ENCODE measurements at regions not wholly inside any gene's neighbourhood (a gene's known extent, or its start where the extent isn't known, plus 50 kb on each side); places are given as distances from the start of the nearest gene placed in this dataset.
A peak's percentile ranks its signal among the peaks of the same experiment; 100 is the strongest.

DNA sequence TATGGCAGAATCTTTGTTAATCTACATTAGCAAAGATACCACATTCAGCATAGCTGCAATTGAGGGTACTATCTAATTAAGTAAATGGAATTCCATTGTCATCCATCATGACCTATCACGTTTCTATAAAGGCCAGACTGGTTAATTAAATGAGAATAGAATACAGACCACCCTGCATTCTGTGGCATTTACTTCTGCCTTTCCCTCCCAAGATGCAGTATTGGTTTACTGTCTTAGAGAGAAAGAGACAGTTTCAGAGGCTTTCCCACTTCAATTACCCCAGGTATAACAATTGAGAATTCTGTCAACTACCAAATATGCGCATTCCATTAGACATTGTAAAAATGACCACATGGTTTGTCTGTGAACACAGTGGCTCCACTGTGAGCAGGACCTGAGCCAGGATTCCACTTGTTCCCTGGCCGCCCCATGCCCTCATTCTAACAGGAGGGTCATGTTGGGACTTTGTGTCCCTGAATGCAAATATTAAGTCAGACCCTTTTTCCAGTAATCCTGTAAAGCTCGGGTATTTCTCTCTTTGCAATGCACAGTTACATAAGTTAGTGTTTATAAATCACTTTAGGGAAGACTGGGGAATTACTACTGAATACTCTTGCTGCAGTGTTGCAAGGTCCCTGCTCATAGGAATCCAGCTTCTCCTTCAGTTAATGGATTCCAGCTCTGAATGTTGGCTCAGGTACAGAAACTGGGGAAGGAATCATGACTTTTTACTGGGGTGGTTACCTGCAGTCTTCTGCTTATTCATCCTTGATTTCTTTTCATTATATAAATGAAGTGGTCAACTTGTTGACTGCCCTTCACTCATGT lies 261.0 kb downstream of the PDGFC start:
- DNase-seq (ENCODE audit: low read depth), result peak; percentile 43

- DNase-seq (ENCODE audit: low read depth), result peak; percentile 25
Observed at GRCh38 chr4:156705311-156705710, 266.3 kb downstream of the PDGFC start.

GRCh38 chr4:156695163-156695562 lies 276.4 kb downstream of the PDGFC start:
- no peak for DNase-seq (ENCODE audit: low read depth)

DNA sequence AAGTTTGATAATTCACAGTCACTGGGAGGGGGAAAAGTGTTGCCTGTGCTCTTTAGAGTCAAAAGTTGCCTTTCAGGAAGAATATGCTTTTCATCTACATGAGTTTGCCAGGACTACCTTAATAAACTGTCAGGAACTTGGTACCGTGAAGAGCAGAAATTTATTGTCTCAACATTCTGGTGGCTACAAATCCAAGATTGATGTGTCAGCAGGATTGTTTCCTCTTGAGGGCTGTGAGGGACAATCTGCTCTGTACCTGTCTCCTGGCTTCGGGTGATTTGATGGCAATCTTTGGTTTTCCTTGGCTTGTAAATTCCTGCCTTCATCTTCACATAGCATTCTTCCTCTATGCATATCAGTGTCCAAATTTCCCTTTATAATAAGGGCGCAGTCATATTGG lies 277.2 kb downstream of the PDGFC start:
- DNase-seq (ENCODE audit: low read depth), result no peak

- no peak for DNase-seq (ENCODE audit: low read depth)
Observed at GRCh38 chr4:156693557-156693956, 278.0 kb downstream of the PDGFC start.

GRCh38 chr4:156692016-156692415 lies 279.6 kb downstream of the PDGFC start:
- DNase-seq (ENCODE audit: low read depth), result peak; percentile 63

GRCh38 chr4:156690572-156690971 lies 281.0 kb downstream of the PDGFC start:
- no peak for DNase-seq (ENCODE audit: low read depth)

GRCh38 chr4:156686120-156686519 lies 285.5 kb downstream of the PDGFC start:
- peak; percentile 75 for DNase-seq (ENCODE audit: low read depth)

GRCh38 chr4:156685308-156685707 lies 286.3 kb downstream of the PDGFC start:
- DNase-seq (ENCODE audit: low read depth), result peak; percentile 16

DNA sequence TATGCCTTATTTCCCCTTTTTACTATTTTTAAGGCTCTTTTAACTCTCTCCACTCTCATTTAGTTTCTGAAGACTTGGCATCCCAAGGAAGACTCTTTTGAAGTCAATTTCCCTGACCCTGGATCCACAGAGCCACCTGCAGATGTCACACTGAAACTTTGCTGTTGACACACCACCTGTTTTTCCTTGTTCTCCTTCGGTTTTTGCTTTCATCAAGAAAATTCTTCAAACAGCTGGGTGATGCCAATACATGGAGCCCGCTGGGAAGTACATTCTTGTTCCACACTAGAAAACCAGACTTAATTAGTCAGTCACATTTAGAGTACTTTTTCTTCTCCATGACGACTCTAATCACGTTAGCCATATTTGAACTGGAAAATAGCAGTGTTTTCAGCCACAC lies 293.9 kb downstream of the PDGFC start:
- no peak for DNase-seq (ENCODE audit: low read depth)

DNA sequence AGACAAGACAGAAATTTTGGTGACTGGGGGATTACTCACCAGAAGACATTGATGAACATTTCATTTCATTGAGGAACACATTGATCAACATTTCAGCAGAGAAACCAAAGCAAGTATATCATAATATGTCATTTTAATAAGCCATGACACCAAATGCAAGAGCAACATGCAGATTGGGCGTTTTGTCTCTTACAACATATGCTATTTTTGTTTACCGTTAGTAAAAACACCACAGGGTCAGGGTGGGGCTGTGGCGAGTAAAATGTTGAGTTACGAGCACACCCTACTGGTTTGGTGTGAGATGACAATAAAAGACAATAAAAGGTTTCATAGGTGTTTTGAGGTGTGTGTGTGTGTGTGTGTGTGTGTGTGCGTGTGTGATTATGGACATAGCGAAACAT lies 294.5 kb downstream of the PDGFC start:
- DNase-seq (ENCODE audit: low read depth), result peak; percentile 68

- no peak for DNase-seq (ENCODE audit: low read depth)
Observed at GRCh38 chr4:156676116-156676851, 295.3 kb downstream of the PDGFC start.

DNA sequence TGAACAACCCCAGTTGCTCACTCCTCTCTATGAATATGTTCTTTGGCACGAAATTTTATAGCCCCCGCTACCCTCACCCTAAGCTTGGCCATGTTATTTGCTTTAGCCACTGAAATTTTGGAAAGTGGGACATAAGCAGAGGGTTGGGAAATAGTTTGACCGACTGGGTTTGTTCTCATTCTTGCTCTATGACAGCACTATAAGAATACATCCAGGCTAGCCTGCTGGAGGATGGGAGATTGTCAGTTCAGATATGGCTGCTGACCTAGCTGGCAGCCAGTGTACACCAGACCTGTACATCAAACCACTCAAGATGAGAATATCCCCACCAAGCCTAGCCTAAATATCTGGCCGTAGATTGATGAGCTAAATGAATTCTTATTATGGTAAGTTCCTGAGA lies 298.1 kb downstream of the PDGFC start:
- peak; percentile 61 for DNase-seq (ENCODE audit: low read depth)

- no peak for DNase-seq (ENCODE audit: low read depth)
Observed at GRCh38 chr4:156672492-156673305, 298.9 kb downstream of the PDGFC start.

- DNase-seq (ENCODE audit: low read depth), result no peak
Observed at GRCh38 chr4:156665780-156666366, 305.7 kb downstream of the PDGFC start.

DNA sequence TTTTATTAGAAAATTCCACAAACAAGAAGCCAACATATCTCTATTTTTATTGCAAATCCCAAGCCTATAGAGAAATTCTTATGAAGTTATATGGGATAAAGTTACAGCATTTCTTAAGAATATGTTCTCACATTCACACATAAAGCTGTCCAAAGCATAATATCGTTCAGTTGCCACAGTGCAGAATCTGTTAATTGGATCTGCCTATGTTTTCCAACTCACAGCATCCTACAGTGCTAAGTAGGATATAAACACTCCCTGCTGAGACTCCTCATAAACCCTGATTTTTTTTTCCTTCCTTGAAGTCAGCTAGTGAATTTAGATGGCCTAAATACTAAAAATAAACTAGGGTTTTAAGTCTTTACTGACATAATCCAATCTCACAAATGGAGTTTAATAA lies 307.9 kb downstream of the PDGFC start:
- DNase-seq (ENCODE audit: low read depth), result no peak

- peak; percentile 10 for DNase-seq (ENCODE audit: low read depth)
Observed at GRCh38 chr4:156662921-156663320, 308.7 kb downstream of the PDGFC start.

DNA sequence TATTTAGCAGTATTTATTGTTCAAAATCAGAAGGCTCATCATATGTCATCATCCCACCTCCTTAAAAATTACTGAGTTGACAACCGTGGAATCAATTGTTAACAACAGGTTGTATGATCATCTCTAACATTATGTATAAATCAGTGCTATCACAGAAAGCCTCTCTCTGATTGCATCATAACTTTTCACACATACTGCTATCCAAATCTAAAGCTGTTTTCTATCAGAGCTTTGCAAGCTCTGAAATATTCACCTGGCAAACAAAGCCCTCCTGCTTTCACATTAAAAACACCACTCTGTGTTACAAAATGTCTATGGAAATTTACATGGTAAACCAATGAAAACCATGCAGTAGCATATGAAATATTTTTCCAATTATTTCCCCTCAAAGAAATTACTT lies 310.0 kb downstream of the PDGFC start:
- no peak for DNase-seq (ENCODE audit: low read depth)

DNA sequence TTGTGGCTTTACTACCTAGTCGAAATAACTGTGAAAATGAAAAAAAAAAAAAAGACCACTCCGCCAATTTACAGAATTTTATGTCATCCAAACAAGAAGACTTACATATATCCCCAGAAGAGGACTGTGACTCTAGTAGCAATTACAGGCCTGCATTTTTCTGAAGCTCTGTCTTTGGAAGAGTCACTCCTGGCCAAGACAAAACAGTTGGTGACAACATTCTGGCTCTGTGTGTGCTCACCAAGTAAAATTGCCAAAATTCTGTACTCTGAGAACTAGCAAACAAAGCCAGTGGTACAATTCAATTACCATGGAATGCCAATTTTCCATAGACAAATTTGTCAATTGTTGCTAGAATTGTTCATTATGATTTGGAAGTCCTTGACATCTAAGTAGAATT lies 311.1 kb downstream of the PDGFC start:
- DNase-seq (ENCODE audit: low read depth), result no peak

GRCh38 chr4:156659983-156660382 lies 311.6 kb downstream of the PDGFC start:
- DNase-seq (ENCODE audit: low read depth), result no peak

DNA sequence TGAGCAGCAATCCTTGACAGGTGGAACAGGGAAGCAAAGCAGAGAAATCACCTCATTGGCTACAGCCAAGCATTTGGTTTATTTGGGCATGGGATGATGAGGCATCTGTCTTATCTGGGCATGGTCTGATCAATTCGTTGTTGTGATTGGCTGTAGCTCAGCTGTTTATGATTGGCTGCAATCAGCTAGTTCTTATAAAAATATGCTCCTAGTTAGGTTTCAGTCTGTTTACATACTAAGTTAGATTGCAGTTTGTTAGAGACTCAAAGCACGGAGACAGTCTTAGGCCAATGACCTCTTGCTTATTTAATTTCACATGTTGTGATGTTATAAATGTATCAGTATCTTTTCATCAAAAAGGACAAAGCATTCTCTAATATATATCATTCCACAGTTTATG lies 312.0 kb downstream of the PDGFC start:
- DNase-seq (ENCODE audit: low read depth), result no peak

GRCh38 chr4:156656896-156657295 lies 314.7 kb downstream of the PDGFC start:
- no peak for DNase-seq (ENCODE audit: low read depth)

All from amniotic epithelial cell (primary cell).